ENCODE measurements at regions not wholly inside any gene's neighbourhood (a gene's known extent, or its start where the extent isn't known, plus 50 kb on each side); places are given as distances from the start of the nearest gene placed in this dataset.

DNA sequence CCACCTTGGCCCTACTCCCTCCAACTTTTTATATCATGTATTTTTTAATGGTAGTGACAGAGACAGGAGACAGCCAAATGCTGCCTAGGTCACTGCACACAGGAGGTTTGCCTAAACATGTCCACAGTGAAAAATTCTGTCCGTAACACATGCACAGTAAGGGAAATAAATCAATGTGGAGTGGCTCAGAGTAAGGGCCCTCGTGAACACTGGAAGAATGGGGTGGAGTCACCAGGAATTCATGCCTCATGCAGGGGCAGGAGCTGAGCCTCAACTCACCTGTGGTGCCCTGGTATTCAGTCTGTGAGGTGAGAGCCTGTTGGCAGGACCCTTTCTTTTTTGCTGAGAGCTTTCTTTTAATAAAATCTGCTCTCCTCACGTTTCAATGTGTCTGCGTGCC is 289.1 kb downstream of the TGFB2 start:
- TF ChIP-seq EZH2 (IDR thresholded peaks at IDR 0.05) (no peak), POLR2AphosphoS5 (IDR thresholded peaks at IDR 0.05; ENCODE audit: borderline replicate concordance, low read depth, low read length) (no peak)
